Activated T-helper 1 cell treated with Interleukin-2 at 50 U/mL for 16 hours (primary cell): ENCODE measurements at regions not wholly inside any gene's neighbourhood (a gene's known extent, or its start where the extent isn't known, plus 50 kb on each side); places are given as distances from the start of the nearest gene placed in this dataset.

Experiments
- DNase-seq: peaks from one replicate; pipeline ENCODE4 v3.0.0-alpha.2; 2020; ENCODE audit warnings: low read depth

GRCh38 chr16:89043636-89044417 lies 49.8 kb upstream of the ACSF3 start:
- no peak for DNase-seq
